A673 (cell line): ENCODE measurements at regions not wholly inside any gene's neighbourhood (a gene's known extent, or its start where the extent isn't known, plus 50 kb on each side); places are given as distances from the start of the nearest gene placed in this dataset.

Source experiments
- EZH2 ChIP-seq: fragments of 200-600 bp; sonication (generic); IDR thresholded peaks from 2 replicates; pipeline ENCODE4 v1.6.1; 2017; ENCODE audit warnings: borderline replicate concordance, low read depth, mild to moderate bottlenecking, mixed read lengths, antibody characterized with exemption, low read length; ENCODE audit not compliant: poor library complexity, severe bottlenecking
- TF ChIP-seq, protein P1 (sequence below): fragments of 300-800, 200-600 bp; sonication (generic); conservative IDR thresholded peaks from 2 replicates; pipeline ENCODE4 v1.5.1; 2017; ENCODE audit warnings: low read depth, mild to moderate bottlenecking, antibody characterized with exemption, low read length, moderate library complexity, mixed read lengths

DNA sequence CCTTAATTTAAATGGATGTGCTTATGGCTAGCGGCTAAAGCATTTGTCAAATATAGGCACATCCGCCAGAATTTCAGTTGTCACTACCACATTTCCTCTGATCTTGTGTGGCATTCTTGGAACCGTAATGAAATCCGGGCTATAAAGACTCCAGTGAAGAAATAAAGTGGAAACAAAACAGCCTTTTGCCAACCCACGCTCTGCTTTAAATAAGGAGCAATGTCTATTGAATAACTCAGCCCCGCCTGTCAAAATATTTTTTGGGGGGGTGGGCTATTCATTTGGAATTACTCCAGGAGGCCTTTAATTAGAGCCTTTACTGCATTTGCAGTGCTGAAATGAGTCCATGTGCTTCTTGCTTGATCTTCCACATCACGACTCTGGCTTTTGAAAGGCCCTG is 179.6 kb upstream of the RPH3A start:
- TF ChIP-seq, protein P1, sequence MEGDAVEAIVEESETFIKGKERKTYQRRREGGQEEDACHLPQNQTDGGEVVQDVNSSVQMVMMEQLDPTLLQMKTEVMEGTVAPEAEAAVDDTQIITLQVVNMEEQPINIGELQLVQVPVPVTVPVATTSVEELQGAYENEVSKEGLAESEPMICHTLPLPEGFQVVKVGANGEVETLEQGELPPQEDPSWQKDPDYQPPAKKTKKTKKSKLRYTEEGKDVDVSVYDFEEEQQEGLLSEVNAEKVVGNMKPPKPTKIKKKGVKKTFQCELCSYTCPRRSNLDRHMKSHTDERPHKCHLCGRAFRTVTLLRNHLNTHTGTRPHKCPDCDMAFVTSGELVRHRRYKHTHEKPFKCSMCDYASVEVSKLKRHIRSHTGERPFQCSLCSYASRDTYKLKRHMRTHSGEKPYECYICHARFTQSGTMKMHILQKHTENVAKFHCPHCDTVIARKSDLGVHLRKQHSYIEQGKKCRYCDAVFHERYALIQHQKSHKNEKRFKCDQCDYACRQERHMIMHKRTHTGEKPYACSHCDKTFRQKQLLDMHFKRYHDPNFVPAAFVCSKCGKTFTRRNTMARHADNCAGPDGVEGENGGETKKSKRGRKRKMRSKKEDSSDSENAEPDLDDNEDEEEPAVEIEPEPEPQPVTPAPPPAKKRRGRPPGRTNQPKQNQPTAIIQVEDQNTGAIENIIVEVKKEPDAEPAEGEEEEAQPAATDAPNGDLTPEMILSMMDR, result no peak
- TF ChIP-seq EZH2, result no peak
